Upper lobe of left lung (tissue), 6 donors: ENCODE measurements at regions not wholly inside any gene's neighbourhood (a gene's known extent, or its start where the extent isn't known, plus 50 kb on each side); places are given as distances from the start of the nearest gene placed in this dataset.

ENCODE experiments used
- ATAC-seq, 2 donors: fragments of 200-7000 bp; cut with Tn5 transposase; one replicate each; pipeline ENCODE4 v1.9.1; 2022; ENCODE audit warnings: mild to moderate bottlenecking in 2 of 2, moderate library complexity in 2 of 2; ENCODE audit not compliant: low FRiP score in 2 of 2
- DNase-seq, 2 donors: peaks; one replicate each; pipeline ENCODE4 v3.0.0-alpha.2; 2019 to 2020
- H3K27ac ChIP-seq, 4 donors: fragments of 200-600 bp; sonication (generic); one replicate each; pipeline ENCODE4 v1.5.1; 2016 to 2019
- H3K27me3 ChIP-seq, 4 donors: fragments of 200-600 bp; sonication (generic); one replicate each; pipeline ENCODE4 v1.5.1; 2017 to 2019
- H3K36me3 ChIP-seq, 4 donors: fragments of 200-600 bp; sonication (generic); one replicate each; pipeline ENCODE4 v1.5.1; 2016 to 2019
- H3K4me1 ChIP-seq, 4 donors: fragments of 200-600 bp; sonication (generic); one replicate each; pipeline ENCODE4 v1.5.1; 2018 to 2019
- H3K4me3 ChIP-seq, 4 donors: fragments of 200-600 bp; sonication (generic); one replicate each; pipeline ENCODE4 v1.5.1; 2017 to 2019; ENCODE audit warnings: mild to moderate bottlenecking in 2 of 4, moderate library complexity in 1 of 4
- H3K9me3 ChIP-seq, 4 donors: fragments of 200-600 bp; sonication (generic); one replicate each; pipeline ENCODE4 v1.5.1; 2018 to 2019
- EP300 ChIP-seq, 4 donors: sonication (generic); formaldehyde crosslinking; IDR thresholded peaks; one replicate each; pipeline ENCODE4 v1.5.1; 2017; ENCODE audit warnings: antibody characterized with exemption in 4 of 4, control low read depth in 2 of 4
- POLR2A ChIP-seq, 4 donors: fragments of 450-650 bp; IDR thresholded peaks; one replicate each; pipeline ENCODE4 v1.5.1; 2016 to 2017; ENCODE audit warnings: antibody characterized with exemption in 4 of 4, mild to moderate bottlenecking in 2 of 4
- POLR2AphosphoS5 ChIP-seq, 2 donors: sonication (generic); formaldehyde crosslinking; IDR thresholded peaks; one replicate each; pipeline ENCODE4 v1.5.1; 2017; ENCODE audit warnings: antibody characterized with exemption in 2 of 2
- WGBS, 2 donors: methylation state at CpG; one replicate each; pipeline ENCODE4 v1.1.5; 2017 to 2018; 5-methylcytosine and 5-hydroxymethylcytosine counted together
- TF ChIP-seq, protein P1 (sequence below), 6 experiments: fragments of 450-650 bp in 4 of 6; fragments of 200-600 bp in 2 of 6; sonication (generic) in 2 of 6; IDR thresholded peaks; one replicate each; pipeline ENCODE4 v1.5.1; 2016 to 2019; ENCODE audit warnings: antibody characterized with exemption in 6 of 6
- donor health status: DM: no; HTN: no; CAD: no; lungs with moderate emphysema.
- donor health status: DM: no; HTN: yes; CAD: no; lungs with severe emphysema.

DNA sequence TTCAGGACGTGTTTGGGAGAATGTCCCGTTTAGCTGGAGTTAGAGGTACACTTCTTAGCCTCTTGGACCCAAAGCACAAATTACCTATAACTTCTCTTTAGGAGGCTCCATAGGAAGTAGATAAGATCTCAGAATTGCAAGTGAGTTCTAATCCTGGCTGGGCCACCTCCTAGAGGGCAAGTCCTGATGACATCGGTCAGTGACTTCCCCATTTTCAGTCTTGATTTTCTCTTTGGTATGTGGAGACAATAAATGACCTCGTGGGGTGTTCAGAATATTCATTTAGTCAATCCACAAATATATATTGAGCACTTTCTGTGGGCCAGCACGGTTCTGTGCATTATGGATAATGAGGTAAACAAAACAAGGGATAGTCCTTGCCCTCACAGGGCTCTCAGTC, 208.6 kb downstream of the CWF19L2 start:
- no peak for ATAC-seq
- no peak overlapping the region for H3K4me3 ChIP-seq
- 78 to 79% methylated on average over 5 of the region's 5 CpGs for WGBS, 2 donors
- H3K36me3 ChIP-seq: no peaks in the 10 kb centered on the region
- no peak overlapping the region for H3K27ac ChIP-seq
- no peak for TF ChIP-seq EP300 (IDR thresholded peaks at IDR 0.05)
- no peaks in the 10 kb centered on the region for H3K9me3 ChIP-seq
- no peaks in the 10 kb centered on the region for H3K27me3 ChIP-seq
- H3K4me1 ChIP-seq: no peaks in the 10 kb centered on the region
- no peak for DNase-seq

- H3K27me3 ChIP-seq: no peaks in the 10 kb centered on the region
- no peak overlapping the region for H3K27ac ChIP-seq
- H3K4me3 ChIP-seq: no peak overlapping the region
- 75 to 87% methylated on average over 4 of the region's 4 CpGs for WGBS, 2 donors
- no peaks in the 10 kb centered on the region for H3K36me3 ChIP-seq
- no peak for TF ChIP-seq EP300 (IDR thresholded peaks at IDR 0.05)
- TF ChIP-seq, protein P1, sequence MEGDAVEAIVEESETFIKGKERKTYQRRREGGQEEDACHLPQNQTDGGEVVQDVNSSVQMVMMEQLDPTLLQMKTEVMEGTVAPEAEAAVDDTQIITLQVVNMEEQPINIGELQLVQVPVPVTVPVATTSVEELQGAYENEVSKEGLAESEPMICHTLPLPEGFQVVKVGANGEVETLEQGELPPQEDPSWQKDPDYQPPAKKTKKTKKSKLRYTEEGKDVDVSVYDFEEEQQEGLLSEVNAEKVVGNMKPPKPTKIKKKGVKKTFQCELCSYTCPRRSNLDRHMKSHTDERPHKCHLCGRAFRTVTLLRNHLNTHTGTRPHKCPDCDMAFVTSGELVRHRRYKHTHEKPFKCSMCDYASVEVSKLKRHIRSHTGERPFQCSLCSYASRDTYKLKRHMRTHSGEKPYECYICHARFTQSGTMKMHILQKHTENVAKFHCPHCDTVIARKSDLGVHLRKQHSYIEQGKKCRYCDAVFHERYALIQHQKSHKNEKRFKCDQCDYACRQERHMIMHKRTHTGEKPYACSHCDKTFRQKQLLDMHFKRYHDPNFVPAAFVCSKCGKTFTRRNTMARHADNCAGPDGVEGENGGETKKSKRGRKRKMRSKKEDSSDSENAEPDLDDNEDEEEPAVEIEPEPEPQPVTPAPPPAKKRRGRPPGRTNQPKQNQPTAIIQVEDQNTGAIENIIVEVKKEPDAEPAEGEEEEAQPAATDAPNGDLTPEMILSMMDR (IDR thresholded peaks at IDR 0.05): no peak
- no peak for TF ChIP-seq POLR2AphosphoS5 (IDR thresholded peaks at IDR 0.05)
- no peak for TF ChIP-seq POLR2A (IDR thresholded peaks at IDR 0.05)
- no peaks in the 10 kb centered on the region for H3K9me3 ChIP-seq
- ATAC-seq (no peak), DNase-seq (no peak)
- no peaks in the 10 kb centered on the region for H3K4me1 ChIP-seq
Measured at GRCh38 chr11:107247167-107247861, 210.3 kb downstream of the CWF19L2 start.

- Histone ChIP-seq H3K27me3 (no peaks in the 10 kb centered on the region), H3K9me3 (no peaks in the 10 kb centered on the region), H3K27ac (no peak overlapping the region), H3K36me3 (no peaks in the 10 kb centered on the region), H3K4me1 (no peaks in the 10 kb centered on the region), H3K4me3 (no peak overlapping the region)
- ATAC-seq (no peak), DNase-seq (no peak)
- 88 to 92% methylated on average over 1 of the region's 1 CpG for WGBS, 2 donors
- no peak for TF ChIP-seq EP300 (IDR thresholded peaks at IDR 0.05)
- TF ChIP-seq POLR2AphosphoS5 (IDR thresholded peaks at IDR 0.05): no peak
- TF ChIP-seq, protein P1 (IDR thresholded peaks at IDR 0.05): no peak
- no peak for TF ChIP-seq POLR2A (IDR thresholded peaks at IDR 0.05)
Measured at GRCh38 chr11:107243929-107244328, 213.7 kb downstream of the CWF19L2 start.

DNA sequence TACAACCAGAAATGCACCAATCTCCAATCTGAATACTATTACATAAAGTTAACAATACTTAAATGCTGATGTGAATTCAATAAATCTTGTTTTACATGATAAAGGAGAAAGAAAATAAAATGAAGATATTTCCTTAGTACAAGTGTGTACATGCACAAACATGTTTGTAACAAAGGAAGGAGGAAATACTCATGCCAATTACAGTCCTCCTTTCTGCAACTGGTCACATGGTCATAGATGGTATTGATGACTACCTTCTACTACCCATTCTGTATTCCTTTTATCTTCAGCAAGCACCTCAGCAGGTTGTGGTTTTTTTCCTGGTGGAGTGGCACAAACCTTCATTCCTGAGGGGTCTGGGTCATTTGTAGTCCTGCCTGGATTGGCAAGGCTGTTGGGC, 214.2 kb upstream of the GUCY1A2 start:
- Histone ChIP-seq H3K36me3 (no peaks in the 10 kb centered on the region), H3K9me3 (peaks cover 0 to 19% (median 0%) of the 10 kb centered on the region in 4 donors)
- ATAC-seq: no peak

GRCh38 chr11:107224836-107225235, 206.6 kb upstream of the GUCY1A2 start:
- TF ChIP-seq POLR2AphosphoS5 (IDR thresholded peaks at IDR 0.05): no peak
- no peak for TF ChIP-seq EP300 (IDR thresholded peaks at IDR 0.05)
- TF ChIP-seq, protein P1 (IDR thresholded peaks at IDR 0.05): no peak
- TF ChIP-seq POLR2A (IDR thresholded peaks at IDR 0.05): no peak
- Histone ChIP-seq H3K9me3 (no peaks in the 10 kb centered on the region), H3K27ac (no peak overlapping the region), H3K27me3 (no peaks in the 10 kb centered on the region), H3K4me1 (no peaks in the 10 kb centered on the region), H3K4me3 (no peak overlapping the region), H3K36me3 (no peaks in the 10 kb centered on the region)
- ATAC-seq: no peak
- DNase-seq: no peak

More for the DNA sequence above, 214.2 kb upstream of the GUCY1A2 start:
- no peaks in the 10 kb centered on the region for H3K27me3 ChIP-seq
- no peak for TF ChIP-seq EP300 (IDR thresholded peaks at IDR 0.05)
- no peak for TF ChIP-seq POLR2A (IDR thresholded peaks at IDR 0.05)
- TF ChIP-seq POLR2AphosphoS5 (IDR thresholded peaks at IDR 0.05): no peak
- TF ChIP-seq, protein P1 (IDR thresholded peaks at IDR 0.05): no peak
- no peak for DNase-seq
- no peak overlapping the region for H3K27ac ChIP-seq
- no peaks in the 10 kb centered on the region for H3K4me1 ChIP-seq
- no peak overlapping the region for H3K4me3 ChIP-seq
